ENCODE measurements at regions not wholly inside any gene's neighbourhood (a gene's known extent, or its start where the extent isn't known, plus 50 kb on each side); places are given as distances from the start of the nearest gene placed in this dataset.

DNA sequence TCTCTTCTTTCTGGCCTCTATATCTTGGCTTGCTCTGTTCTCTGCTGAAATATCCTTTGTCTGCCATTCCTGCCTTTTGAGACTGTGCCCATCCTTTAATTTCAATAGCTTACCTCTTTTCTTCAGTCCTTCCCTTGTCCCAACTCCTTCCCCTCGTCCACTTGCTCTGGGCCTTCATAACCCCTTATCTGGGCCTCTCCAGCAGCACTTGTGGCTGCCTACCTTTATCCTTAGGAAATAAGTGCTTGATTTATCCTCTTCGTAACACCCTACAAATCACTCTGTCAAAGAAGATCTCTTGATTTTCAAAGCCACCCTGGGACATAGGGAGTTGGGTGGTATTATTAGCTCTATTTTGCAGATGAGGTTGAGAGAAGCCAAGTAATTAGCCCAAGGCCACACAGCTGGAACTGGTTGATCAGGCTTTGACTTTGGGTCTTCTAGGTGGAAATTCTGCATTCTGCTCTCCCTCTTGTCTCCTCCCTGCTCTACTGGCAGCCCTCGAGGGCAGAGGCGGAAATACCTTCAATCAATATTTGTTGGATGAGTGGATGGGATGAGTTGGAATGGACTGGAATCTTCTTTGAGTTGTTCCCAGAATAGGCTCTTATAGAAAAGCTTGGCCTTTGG is 84.0 kb upstream of the TLE3 start:
- TF ChIP-seq, protein P1, sequence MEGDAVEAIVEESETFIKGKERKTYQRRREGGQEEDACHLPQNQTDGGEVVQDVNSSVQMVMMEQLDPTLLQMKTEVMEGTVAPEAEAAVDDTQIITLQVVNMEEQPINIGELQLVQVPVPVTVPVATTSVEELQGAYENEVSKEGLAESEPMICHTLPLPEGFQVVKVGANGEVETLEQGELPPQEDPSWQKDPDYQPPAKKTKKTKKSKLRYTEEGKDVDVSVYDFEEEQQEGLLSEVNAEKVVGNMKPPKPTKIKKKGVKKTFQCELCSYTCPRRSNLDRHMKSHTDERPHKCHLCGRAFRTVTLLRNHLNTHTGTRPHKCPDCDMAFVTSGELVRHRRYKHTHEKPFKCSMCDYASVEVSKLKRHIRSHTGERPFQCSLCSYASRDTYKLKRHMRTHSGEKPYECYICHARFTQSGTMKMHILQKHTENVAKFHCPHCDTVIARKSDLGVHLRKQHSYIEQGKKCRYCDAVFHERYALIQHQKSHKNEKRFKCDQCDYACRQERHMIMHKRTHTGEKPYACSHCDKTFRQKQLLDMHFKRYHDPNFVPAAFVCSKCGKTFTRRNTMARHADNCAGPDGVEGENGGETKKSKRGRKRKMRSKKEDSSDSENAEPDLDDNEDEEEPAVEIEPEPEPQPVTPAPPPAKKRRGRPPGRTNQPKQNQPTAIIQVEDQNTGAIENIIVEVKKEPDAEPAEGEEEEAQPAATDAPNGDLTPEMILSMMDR (IDR thresholded peaks at IDR 0.05; ENCODE audit: low read depth, low read length) = no peak
- CTCF ChIA-PET = interaction anchor here (0.6 kb wide), 1 partner anchor 347 kb away, joined by 5 read pairs; no protein-coding TSS in a partner anchor
- Histone ChIP-seq H3K4me3 (ENCODE audit: low read depth, low read length) (no peak overlapping the region), H3K27ac (ENCODE audit: low read depth, low read length) (no peak overlapping the region), H3K9me3 (ENCODE audit: control insufficient read depth, insufficient read depth, low read length) (no peaks in the 10 kb centered on the region), H3K27me3 (ENCODE audit: control insufficient read depth, insufficient read depth, low read length) (peaks cover 43% of the 10 kb centered on the region)
- no peak for DNase-seq (ENCODE audit: low read depth, low spot score)
- POLR2A ChIA-PET = no interaction called here

DNA sequence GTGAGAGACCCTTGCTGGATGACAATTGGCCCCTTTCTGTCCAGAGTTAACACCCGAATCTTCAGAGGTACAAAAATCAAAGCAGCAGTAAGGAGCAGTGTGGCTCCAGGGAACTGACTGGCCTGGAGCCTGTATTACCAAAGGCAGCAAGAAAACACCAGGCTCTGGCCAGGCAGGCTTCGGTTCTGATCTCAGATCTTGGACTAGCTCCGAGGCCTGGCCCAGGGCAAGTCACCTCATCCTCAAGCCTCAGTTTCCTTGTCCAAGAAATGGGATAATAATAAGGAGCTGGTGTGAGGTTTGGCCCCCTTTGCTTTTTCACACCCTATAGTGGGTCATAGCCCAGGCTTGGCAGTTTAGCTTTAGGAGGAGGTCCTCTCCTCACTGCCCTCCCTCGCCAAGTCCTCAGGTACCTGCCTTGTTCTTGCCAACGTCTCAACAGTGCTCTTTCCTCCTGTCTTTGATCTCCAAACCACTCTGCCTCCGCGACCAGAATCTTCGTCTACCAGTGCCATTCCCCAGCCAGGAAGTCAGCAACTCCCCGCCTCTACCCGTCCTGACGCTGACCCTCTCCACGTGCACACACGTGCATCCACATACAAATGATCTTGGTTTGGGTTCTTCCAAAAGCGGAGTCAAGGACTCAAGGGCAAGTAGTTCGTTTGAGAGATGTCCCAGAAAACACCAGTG is 82.6 kb upstream of the TLE3 start:
- POLR2A ChIA-PET = no interaction called here
- H3K9me3 ChIP-seq (ENCODE audit: control insufficient read depth, insufficient read depth, low read length) = no peaks in the 10 kb centered on the region
- TF ChIP-seq, protein P1 (IDR thresholded peaks at IDR 0.05; ENCODE audit: low read depth, low read length) = no peak
- peaks cover 40% of the 10 kb centered on the region for H3K27me3 ChIP-seq (ENCODE audit: control insufficient read depth, insufficient read depth, low read length)
- CTCF ChIA-PET = no interaction called here
- H3K27ac ChIP-seq (ENCODE audit: low read depth, low read length) = no peak overlapping the region
- DNase-seq (ENCODE audit: low read depth, low spot score) = no peak
- no peak overlapping the region for H3K4me3 ChIP-seq (ENCODE audit: low read depth, low read length)

GRCh38 chr15:70179309-70179892 is 81.7 kb upstream of the TLE3 start:
- Histone ChIP-seq H3K9me3 (ENCODE audit: control insufficient read depth, insufficient read depth, low read length) (no peaks in the 10 kb centered on the region), H3K27ac (ENCODE audit: low read depth, low read length) (no peak overlapping the region), H3K27me3 (ENCODE audit: control insufficient read depth, insufficient read depth, low read length) (peaks cover 40% of the 10 kb centered on the region), H3K4me3 (ENCODE audit: low read depth, low read length) (no peak overlapping the region)
- ChIA-PET CTCF (no interaction called here), POLR2A (no interaction called here)
- TF ChIP-seq, protein P1 (IDR thresholded peaks at IDR 0.05; ENCODE audit: low read depth, low read length) = no peak
- DNase-seq (ENCODE audit: low read depth, low spot score) = no peak

GRCh38 chr15:70178335-70179084 is 80.8 kb upstream of the TLE3 start:
- Histone ChIP-seq H3K27ac (ENCODE audit: low read depth, low read length) (no peak overlapping the region), H3K4me3 (ENCODE audit: low read depth, low read length) (no peak overlapping the region), H3K27me3 (ENCODE audit: control insufficient read depth, insufficient read depth, low read length) (peaks cover 41% of the 10 kb centered on the region), H3K9me3 (ENCODE audit: control insufficient read depth, insufficient read depth, low read length) (no peaks in the 10 kb centered on the region)
- TF ChIP-seq, protein P1 (IDR thresholded peaks at IDR 0.05; ENCODE audit: low read depth, low read length) = no peak
- ChIA-PET CTCF (no interaction called here), POLR2A (no interaction called here)
- no peak for DNase-seq (ENCODE audit: low read depth, low spot score)

Data from AG04450 (cell line).